SU-DHL-6 (cell line): ENCODE measurements at regions not wholly inside any gene's neighbourhood (a gene's known extent, or its start where the extent isn't known, plus 50 kb on each side); places are given as distances from the start of the nearest gene placed in this dataset.

ENCODE experiments used
- EZH2phosphoT487 ChIP-seq: fragments of 200-600 bp; sonication (generic), shearing (Covaris generic); conservative IDR thresholded peaks from 2 replicates; pipeline ENCODE4 v1.6.1; 2018; ENCODE audit warnings: mild to moderate bottlenecking, antibody characterized with exemption, low read length, moderate library complexity, mixed read lengths
- TF ChIP-seq, protein P1 (sequence below): fragments of 200-600 bp; sonication (generic); IDR thresholded peaks from one replicate; pipeline ENCODE4 v1.5.1; 2017; ENCODE audit warnings: antibody characterized with exemption, mild to moderate bottlenecking, low read length, moderate library complexity; ENCODE audit not compliant: insufficient read depth, poor library complexity, severe bottlenecking

DNA sequence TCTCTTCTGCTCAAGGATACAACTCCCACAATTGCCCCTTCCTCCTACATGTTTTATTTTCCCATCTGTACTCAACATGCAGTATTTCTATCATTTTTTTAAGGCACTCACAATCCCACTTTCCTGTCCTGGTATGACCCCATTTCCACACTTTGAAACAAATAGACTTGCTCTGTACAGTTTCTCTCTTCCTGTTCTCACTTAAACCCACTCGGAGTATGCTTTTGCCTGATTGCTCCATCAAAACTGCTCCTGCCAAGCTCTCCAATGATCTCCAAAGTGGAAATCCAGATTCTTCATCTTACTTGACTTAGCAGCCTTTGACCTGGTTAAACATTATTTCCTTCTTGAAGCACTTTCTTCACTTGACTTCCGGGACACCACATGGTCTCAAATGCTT lies 384.5 kb downstream of the SEC23A start:
- TF ChIP-seq EZH2phosphoT487: no peak
- TF ChIP-seq, protein P1, sequence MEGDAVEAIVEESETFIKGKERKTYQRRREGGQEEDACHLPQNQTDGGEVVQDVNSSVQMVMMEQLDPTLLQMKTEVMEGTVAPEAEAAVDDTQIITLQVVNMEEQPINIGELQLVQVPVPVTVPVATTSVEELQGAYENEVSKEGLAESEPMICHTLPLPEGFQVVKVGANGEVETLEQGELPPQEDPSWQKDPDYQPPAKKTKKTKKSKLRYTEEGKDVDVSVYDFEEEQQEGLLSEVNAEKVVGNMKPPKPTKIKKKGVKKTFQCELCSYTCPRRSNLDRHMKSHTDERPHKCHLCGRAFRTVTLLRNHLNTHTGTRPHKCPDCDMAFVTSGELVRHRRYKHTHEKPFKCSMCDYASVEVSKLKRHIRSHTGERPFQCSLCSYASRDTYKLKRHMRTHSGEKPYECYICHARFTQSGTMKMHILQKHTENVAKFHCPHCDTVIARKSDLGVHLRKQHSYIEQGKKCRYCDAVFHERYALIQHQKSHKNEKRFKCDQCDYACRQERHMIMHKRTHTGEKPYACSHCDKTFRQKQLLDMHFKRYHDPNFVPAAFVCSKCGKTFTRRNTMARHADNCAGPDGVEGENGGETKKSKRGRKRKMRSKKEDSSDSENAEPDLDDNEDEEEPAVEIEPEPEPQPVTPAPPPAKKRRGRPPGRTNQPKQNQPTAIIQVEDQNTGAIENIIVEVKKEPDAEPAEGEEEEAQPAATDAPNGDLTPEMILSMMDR: no peak
